ENCODE measurements at regions not wholly inside any gene's neighbourhood (a gene's known extent, or its start where the extent isn't known, plus 50 kb on each side); places are given as distances from the start of the nearest gene placed in this dataset.
"Not testable (repeated sequence)": the region's sequence is repeated elsewhere in the genome, so short reads cannot be mapped to it uniquely, and the experiment has no call there.

GRCh38 chr13:54415753-54416366 is 1387.2 kb downstream of the OLFM4 start:
- DNase-seq: no peak

GRCh38 chr13:54422946-54423345 is 1394.3 kb downstream of the OLFM4 start:
- DNase-seq: not testable (repeated sequence)

GRCh38 chr13:54424344-54424743 is 1395.7 kb downstream of the OLFM4 start:
- no peak for DNase-seq

GRCh38 chr13:54433493-54434206 is 1405.0 kb downstream of the OLFM4 start:
- DNase-seq: no peak

- DNase-seq: not testable (repeated sequence)
Measured at GRCh38 chr13:54440853-54441400, 1412.3 kb downstream of the OLFM4 start.

GRCh38 chr13:54445453-54445852 is 1416.8 kb downstream of the OLFM4 start:
- no peak for DNase-seq

GRCh38 chr13:54445865-54446264 is 1417.3 kb downstream of the OLFM4 start:
- no peak for DNase-seq

GRCh38 chr13:54449922-54450321 is 1421.3 kb downstream of the OLFM4 start:
- no peak for DNase-seq

GRCh38 chr13:54484166-54484565 is 1455.6 kb downstream of the OLFM4 start:
- no peak for DNase-seq

GRCh38 chr13:54486421-54487166 is 1458.0 kb downstream of the OLFM4 start:
- no peak for DNase-seq

GRCh38 chr13:54489359-54489758 is 1460.7 kb downstream of the OLFM4 start:
- no peak for DNase-seq

- no peak for DNase-seq
Measured at GRCh38 chr13:54492995-54493394, 1464.4 kb downstream of the OLFM4 start.

- DNase-seq: no peak
Measured at GRCh38 chr13:54511366-54511765, 1482.8 kb downstream of the OLFM4 start.

- no peak for DNase-seq
Measured at GRCh38 chr13:54513254-54513653, 1484.6 kb downstream of the OLFM4 start.

- DNase-seq: peak; percentile 4
Measured at GRCh38 chr13:54536112-54536511, 1507.5 kb downstream of the OLFM4 start.

- DNase-seq: no peak
Measured at GRCh38 chr13:54563286-54563685, 1534.7 kb downstream of the OLFM4 start.

GRCh38 chr13:54572037-54572436 is 1543.4 kb downstream of the OLFM4 start:
- not testable (repeated sequence) for DNase-seq

GRCh38 chr13:54573186-54573585 is 1544.6 kb downstream of the OLFM4 start:
- DNase-seq: no peak

GRCh38 chr13:54574791-54575190 is 1546.2 kb downstream of the OLFM4 start:
- DNase-seq: no peak

GRCh38 chr13:54591540-54591939 is 1562.9 kb downstream of the OLFM4 start:
- DNase-seq: no peak

GRCh38 chr13:54592201-54592600 is 1563.6 kb downstream of the OLFM4 start:
- DNase-seq: no peak

- DNase-seq: no peak
Measured at GRCh38 chr13:54593504-54593903, 1564.9 kb downstream of the OLFM4 start.

- no peak for DNase-seq
Measured at GRCh38 chr13:54597540-54598088, 1569.0 kb downstream of the OLFM4 start.
